Endothelial cell (in vitro differentiated cells): ENCODE measurements at regions not wholly inside any gene's neighbourhood (a gene's known extent, or its start where the extent isn't known, plus 50 kb on each side); places are given as distances from the start of the nearest gene placed in this dataset.

Experiments used
- DNase-seq: peaks from one replicate; pipeline ENCODE4 v3.0.0; 2021; ENCODE audit warnings: low spot score
- H3K27ac Mint-ChIP-seq: one replicate; pipeline ENCODE4 v1.8.0; 2021; ENCODE audit warnings: mixed read lengths, inconsistent platforms; ENCODE audit not compliant: unreplicated experiment
- H3K27me3 Mint-ChIP-seq: one replicate; pipeline ENCODE4 v1.8.0; 2021; ENCODE audit warnings: mild to moderate bottlenecking, moderate library complexity, mixed read lengths, inconsistent platforms; ENCODE audit not compliant: unreplicated experiment
- H3K36me3 Mint-ChIP-seq: one replicate; pipeline ENCODE4 v1.8.0; 2021; ENCODE audit warnings: mild to moderate bottlenecking, low read depth, mixed read lengths, inconsistent platforms; ENCODE audit not compliant: unreplicated experiment
- H3K4me1 Mint-ChIP-seq: one replicate; pipeline ENCODE4 v1.8.0; 2021; ENCODE audit warnings: mild to moderate bottlenecking, mixed read lengths, inconsistent platforms; ENCODE audit not compliant: unreplicated experiment
- H3K4me3 Mint-ChIP-seq: one replicate; pipeline ENCODE4 v1.8.0; 2021; ENCODE audit warnings: mild to moderate bottlenecking, mixed read lengths, inconsistent platforms; ENCODE audit not compliant: unreplicated experiment
- H3K9me3 Mint-ChIP-seq: one replicate; pipeline ENCODE4 v1.8.0; 2021; ENCODE audit warnings: mixed read lengths, inconsistent platforms; ENCODE audit not compliant: unreplicated experiment
- CTCF ChIP-seq: fragments of 200-600 bp; sonication (generic); IDR thresholded peaks from one replicate; pipeline ENCODE4 v1.5.0; 2021; ENCODE audit warnings: antibody characterized with exemption; ENCODE audit not compliant: unreplicated experiment

GRCh38 chr4:120435179-120435578, 368.5 kb upstream of the MAD2L1 start:
- Mint-ChIP-seq H3K27ac (no peak overlapping the region), H3K9me3 (no peaks in the 10 kb centered on the region), H3K4me3 (no peak overlapping the region), H3K27me3 (no peaks in the 10 kb centered on the region), H3K36me3 (no peaks in the 10 kb centered on the region), H3K4me1 (peaks cover 2% of the 10 kb centered on the region)
- TF ChIP-seq CTCF = no peak
- no peak for DNase-seq

GRCh38 chr4:120434756-120435155, 368.1 kb upstream of the MAD2L1 start:
- Mint-ChIP-seq H3K4me1 (peaks cover 2% of the 10 kb centered on the region), H3K27ac (no peak overlapping the region), H3K36me3 (no peaks in the 10 kb centered on the region), H3K9me3 (no peaks in the 10 kb centered on the region), H3K4me3 (no peak overlapping the region), H3K27me3 (no peaks in the 10 kb centered on the region)
- TF ChIP-seq CTCF = no peak
- DNase-seq = no peak

- DNase-seq = no peak
- Mint-ChIP-seq H3K27me3 (no peaks in the 10 kb centered on the region), H3K27ac (no peak overlapping the region), H3K36me3 (no peaks in the 10 kb centered on the region), H3K4me3 (no peak overlapping the region), H3K9me3 (no peaks in the 10 kb centered on the region), H3K4me1 (peaks cover 2% of the 10 kb centered on the region)
- no peak for TF ChIP-seq CTCF
These were observed 365.7 kb upstream of the MAD2L1 start for GRCh38 chr4:120432301-120432860.

- Mint-ChIP-seq H3K4me3 (no peak overlapping the region), H3K4me1 (peaks cover 2% of the 10 kb centered on the region), H3K36me3 (no peaks in the 10 kb centered on the region), H3K27ac (no peak overlapping the region), H3K27me3 (no peaks in the 10 kb centered on the region), H3K9me3 (no peaks in the 10 kb centered on the region)
- no peak for DNase-seq
- no peak for TF ChIP-seq CTCF
These were observed 364.5 kb upstream of the MAD2L1 start for GRCh38 chr4:120431180-120431579.

GRCh38 chr4:120418146-120418545, 351.5 kb upstream of the MAD2L1 start:
- Mint-ChIP-seq H3K4me1 (peaks cover 9% of the 10 kb centered on the region), H3K36me3 (no peaks in the 10 kb centered on the region), H3K27me3 (no peaks in the 10 kb centered on the region), H3K4me3 (no peak overlapping the region), H3K9me3 (no peaks in the 10 kb centered on the region), H3K27ac (no peak overlapping the region)
- TF ChIP-seq CTCF = no peak
- no peak for DNase-seq
